ENCODE measurements at regions not wholly inside any gene's neighbourhood (a gene's known extent, or its start where the extent isn't known, plus 50 kb on each side); places are given as distances from the start of the nearest gene placed in this dataset.

GRCh38 chr7:156206174-156206573 is 393.9 kb upstream of the SHH start:
- TF ChIP-seq CTCF (IDR thresholded peaks at IDR 0.05) (no peak), PBX3 (IDR thresholded peaks at IDR 0.05) (no peak), HOXA7 (CRISPR knock-in tag; IDR thresholded peaks at IDR 0.05) (no peak), REST (IDR thresholded peaks at IDR 0.05) (no peak), ESRRA (IDR thresholded peaks at IDR 0.05; ENCODE audit: borderline replicate concordance, low read length) (no peak), SMC3 (IDR thresholded peaks at IDR 0.05) (no peak), HOXB5 (CRISPR knock-in tag; IDR thresholded peaks at IDR 0.05) (no peak)
